Mesenchymal stem cell (in vitro differentiated cells and primary cell): ENCODE measurements at regions not wholly inside any gene's neighbourhood (a gene's known extent, or its start where the extent isn't known, plus 50 kb on each side); places are given as distances from the start of the nearest gene placed in this dataset.

Experiments
- DNase-seq: peaks from one replicate; pipeline ENCODE4 v3.0.0-alpha.2; 2013
- H2AFZ ChIP-seq: one replicate; pipeline ENCODE4 v1.6.1; 2013; ENCODE audit warnings: low read depth, mild to moderate bottlenecking, control low read depth, inconsistent platforms, low read length, moderate library complexity
- H2AK5ac ChIP-seq: 2 replicates; pipeline ENCODE4 v1.6.1; 2013; ENCODE audit warnings: low read length, moderate library complexity, mild to moderate bottlenecking, inconsistent platforms; ENCODE audit not compliant: severe bottlenecking
- H2BK120ac ChIP-seq: one replicate; pipeline ENCODE4 v1.6.1; 2013; ENCODE audit warnings: low read depth, mild to moderate bottlenecking, inconsistent platforms, low read length, moderate library complexity
- H2BK12ac ChIP-seq, 2 experiments: one replicate each; pipeline ENCODE4 v1.6.1; 2013; ENCODE audit warnings: inconsistent platforms in 2 of 2, low read length in 2 of 2, mild to moderate bottlenecking in 2 of 2, moderate library complexity in 2 of 2, control low read depth in 1 of 2
- H2BK15ac ChIP-seq: one replicate; pipeline ENCODE4 v1.6.1; 2013; ENCODE audit warnings: mild to moderate bottlenecking, low read depth, inconsistent platforms; ENCODE audit not compliant: poor library complexity, severe bottlenecking
- H2BK5ac ChIP-seq: 2 replicates; pipeline ENCODE4 v1.6.1; 2013; ENCODE audit warnings: low read depth, mild to moderate bottlenecking, low read length, control low read depth, inconsistent platforms; ENCODE audit not compliant: poor library complexity, severe bottlenecking
- H3K14ac ChIP-seq, 2 experiments: one replicate each; pipeline ENCODE4 v1.6.1; 2013; ENCODE audit warnings: inconsistent platforms in 2 of 2, low read length in 2 of 2, control low read depth in 1 of 2, mild to moderate bottlenecking in 1 of 2, moderate library complexity in 1 of 2
- H3K18ac ChIP-seq, 2 experiments: one replicate each; pipeline ENCODE4 v1.6.1; 2013; ENCODE audit warnings: inconsistent platforms in 2 of 2, low read length in 2 of 2, control low read depth in 1 of 2, low read depth in 1 of 2, mild to moderate bottlenecking in 1 of 2
- H3K23ac ChIP-seq, 2 experiments: one replicate each; pipeline ENCODE4 v1.6.1; 2013; ENCODE audit warnings: inconsistent platforms in 2 of 2, low read length in 2 of 2, mild to moderate bottlenecking in 2 of 2, moderate library complexity in 2 of 2, control low read depth in 1 of 2
- H3K27ac ChIP-seq: 2 replicates; pipeline ENCODE4 v1.5.1; 2013; ENCODE audit warnings: mild to moderate bottlenecking, moderate library complexity, low read length, control low read depth, inconsistent platforms; ENCODE audit not compliant: poor library complexity, severe bottlenecking
- H3K27me3 ChIP-seq, 2 experiments: 2 replicates each; pipeline versions ENCODE4 v1.6.1 to v1.7.0; 2013; ENCODE audit warnings: low read length in 2 of 2, mild to moderate bottlenecking in 2 of 2, moderate library complexity in 2 of 2, control low read depth in 1 of 2, inconsistent platforms in 1 of 2; ENCODE audit not compliant: control insufficient read depth in 1 of 2, insufficient read depth in 1 of 2
- H3K36me3 ChIP-seq, 2 experiments: 2 replicates each; pipeline versions ENCODE4 v1.6.1 to v1.7.0; 2013; ENCODE audit warnings: low read length in 2 of 2, control low read depth in 1 of 2, inconsistent platforms in 1 of 2, low read depth in 1 of 2, mild to moderate bottlenecking in 1 of 2; ENCODE audit not compliant: insufficient read depth in 2 of 2, control insufficient read depth in 1 of 2
- H3K4ac ChIP-seq, 2 experiments: one replicate each; pipeline ENCODE4 v1.6.1; 2013; ENCODE audit warnings: inconsistent platforms in 2 of 2, low read length in 2 of 2, mild to moderate bottlenecking in 2 of 2, moderate library complexity in 2 of 2, control low read depth in 1 of 2, low read depth in 1 of 2
- H3K4me1 ChIP-seq: 2 replicates; pipeline ENCODE4 v1.6.1; 2013; ENCODE audit warnings: low read depth, low read length, control low read depth; ENCODE audit not compliant: control insufficient read depth, insufficient read depth
- H3K4me2 ChIP-seq: 2 replicates; pipeline ENCODE4 v1.6.1; 2013; ENCODE audit warnings: low read length, mild to moderate bottlenecking, inconsistent platforms; ENCODE audit not compliant: poor library complexity, severe bottlenecking
- H3K4me3 ChIP-seq, 2 experiments: 2 replicates each; pipeline versions ENCODE4 v1.5.1 to v1.7.0; 2013; ENCODE audit warnings: low read length in 2 of 2, mild to moderate bottlenecking in 2 of 2, control low read depth in 1 of 2, low read depth in 1 of 2; ENCODE audit not compliant: insufficient read depth in 1 of 2
- H3K79me1 ChIP-seq: replicated peaks from 2 replicates; pipeline ENCODE4 v1.6.1; 2013; ENCODE audit warnings: mild to moderate bottlenecking, control low read depth, low read length, inconsistent platforms; ENCODE audit not compliant: poor library complexity, severe bottlenecking
- H3K9ac ChIP-seq: 2 replicates; pipeline ENCODE4 v1.7.0; 2013; ENCODE audit warnings: mild to moderate bottlenecking, low read length, moderate library complexity
- H3K9me3 ChIP-seq: 2 replicates; pipeline ENCODE4 v1.7.0; 2013; ENCODE audit warnings: mild to moderate bottlenecking, low read length; ENCODE audit not compliant: control insufficient read depth
- H4K8ac ChIP-seq: one replicate; pipeline ENCODE4 v1.6.1; 2013; ENCODE audit warnings: inconsistent platforms, mild to moderate bottlenecking, low read length, moderate library complexity
- H4K91ac ChIP-seq: one replicate; pipeline ENCODE4 v1.6.1; 2013; ENCODE audit warnings: mild to moderate bottlenecking, low read length, inconsistent platforms
- WGBS: methylation state at CpG from one replicate; pipeline ENCODE4 v1.1.7; 2013; ENCODE audit warnings: mixed read lengths; 5-methylcytosine and 5-hydroxymethylcytosine counted together

DNA sequence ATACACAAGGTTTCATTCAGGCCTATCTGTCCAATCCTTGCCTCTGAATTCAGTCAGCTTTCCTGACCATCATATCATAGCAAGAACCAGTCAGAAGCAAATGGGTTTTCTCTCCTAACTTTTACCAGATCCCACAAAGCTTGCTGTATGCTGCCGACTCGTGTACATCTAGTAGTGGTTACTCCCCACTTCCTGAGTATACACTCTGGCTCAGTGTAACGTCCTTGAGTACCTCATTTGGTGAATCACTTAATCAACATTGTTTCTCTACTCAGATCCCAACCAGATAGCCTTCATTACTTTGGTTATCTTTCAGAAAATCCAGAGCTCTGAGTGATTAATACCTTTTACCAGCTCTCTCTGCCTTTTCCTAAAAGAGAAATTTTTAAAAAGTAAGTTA, 728.2 kb downstream of the GALC start:
- Histone ChIP-seq H3K79me1 (no peaks in the 10 kb centered on the region), H3K23ac (no peak overlapping the region), H2AK5ac (no peak overlapping the region), H2AFZ (no peak overlapping the region), H3K36me3 (no peaks in the 10 kb centered on the region), H3K9ac (no peak overlapping the region), H2BK120ac (no peak overlapping the region), H2BK12ac (no peak overlapping the region), H3K14ac (no peak overlapping the region), H4K91ac (no peak overlapping the region), H3K9me3 (peaks cover 3% of the 10 kb centered on the region), H3K4me2 (no peak overlapping the region), H2BK5ac (no peak overlapping the region), H3K4me1 (no peaks in the 10 kb centered on the region), H4K8ac (no peak overlapping the region), H3K18ac (no peak overlapping the region), H3K4ac (no peak overlapping the region), H3K27me3 (no peaks in the 10 kb centered on the region), H2BK15ac (no peak overlapping the region), H3K27ac (no peak overlapping the region), H3K4me3 (no peak overlapping the region)
- DNase-seq: no peak
- 72% methylated on average over 3 of the region's 3 CpGs for WGBS

DNA sequence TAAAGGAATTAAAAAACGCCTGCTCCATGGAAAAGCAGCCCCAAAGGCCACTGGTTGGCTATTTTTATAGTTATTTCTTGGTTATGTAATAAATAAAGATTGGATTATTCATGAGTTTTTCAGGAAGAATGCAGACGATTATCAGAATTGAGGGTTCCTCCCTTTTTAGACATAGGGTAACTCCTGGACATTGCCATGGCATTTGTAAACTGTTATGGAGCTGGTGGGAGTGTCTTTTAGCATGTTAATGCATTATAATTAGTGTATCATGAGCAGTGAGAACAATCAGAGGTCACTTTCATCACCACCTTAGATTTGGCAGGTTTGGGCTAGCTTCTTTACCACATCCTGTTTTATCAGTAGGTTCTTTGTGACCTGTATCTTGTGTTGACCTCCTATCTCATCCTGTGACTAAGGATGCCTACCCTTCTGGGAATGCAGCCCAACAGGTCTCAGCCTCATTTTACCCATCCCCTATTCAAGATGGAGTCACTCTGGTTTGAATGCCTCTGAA, 728.7 kb downstream of the GALC start:
- no peak overlapping the region for H3K9ac ChIP-seq
- H3K79me1 ChIP-seq: no peaks in the 10 kb centered on the region
- H4K91ac ChIP-seq: no peak overlapping the region
- H3K27me3 ChIP-seq: no peaks in the 10 kb centered on the region
- no peak overlapping the region for H3K4me3 ChIP-seq
- WGBS: 83% methylated on average over 2 of the region's 2 CpGs
- no peak overlapping the region for H3K14ac ChIP-seq
- no peak overlapping the region for H2BK120ac ChIP-seq
- DNase-seq: no peak
- no peaks in the 10 kb centered on the region for H3K4me1 ChIP-seq
- no peak overlapping the region for H2BK12ac ChIP-seq
- H3K36me3 ChIP-seq: no peaks in the 10 kb centered on the region
- no peak overlapping the region for H3K18ac ChIP-seq
- H2BK5ac ChIP-seq: no peak overlapping the region
- H2BK15ac ChIP-seq: no peak overlapping the region
- H2AFZ ChIP-seq: no peak overlapping the region
- H3K23ac ChIP-seq: no peak overlapping the region
- peaks cover 2% of the 10 kb centered on the region for H3K9me3 ChIP-seq
- H3K4ac ChIP-seq: no peak overlapping the region
- H2AK5ac ChIP-seq: no peak overlapping the region
- H4K8ac ChIP-seq: no peak overlapping the region
- no peak overlapping the region for H3K27ac ChIP-seq
- no peak overlapping the region for H3K4me2 ChIP-seq

DNA sequence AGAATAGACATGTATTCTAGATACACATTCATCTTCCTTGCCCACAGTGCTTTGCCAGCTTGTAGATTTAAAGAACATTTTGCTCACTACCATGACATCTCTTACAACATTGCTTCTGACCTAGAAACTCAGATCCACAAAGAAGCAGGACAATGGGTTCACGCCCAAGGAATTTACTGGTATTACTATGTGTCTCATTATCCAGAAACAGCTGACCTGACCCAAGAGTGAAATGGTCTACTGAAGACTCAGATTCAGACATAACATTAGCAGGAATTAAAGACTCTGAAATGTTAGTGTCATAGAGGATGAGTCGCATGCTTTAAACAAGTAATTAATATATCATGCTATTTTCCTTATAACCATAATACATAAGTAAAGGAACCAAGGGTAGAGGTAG, 731.4 kb downstream of the GALC start:
- H3K23ac ChIP-seq: no peak overlapping the region
- no peak overlapping the region for H3K4me3 ChIP-seq
- no peak overlapping the region for H3K4ac ChIP-seq
- no peak overlapping the region for H2BK5ac ChIP-seq
- H3K9ac ChIP-seq: no peak overlapping the region
- no peak overlapping the region for H2BK120ac ChIP-seq
- H2BK15ac ChIP-seq: no peak overlapping the region
- H3K9me3 ChIP-seq: no peaks in the 10 kb centered on the region
- H3K27me3 ChIP-seq: no peaks in the 10 kb centered on the region
- H2AFZ ChIP-seq: no peak overlapping the region
- 100% methylated on average over 1 of the region's 2 CpGs for WGBS
- no peak overlapping the region for H3K18ac ChIP-seq
- no peak for DNase-seq
- no peaks in the 10 kb centered on the region for H3K79me1 ChIP-seq
- no peaks in the 10 kb centered on the region for H3K4me1 ChIP-seq
- H3K27ac ChIP-seq: no peak overlapping the region
- H4K91ac ChIP-seq: no peak overlapping the region
- H2BK12ac ChIP-seq: no peak overlapping the region
- H2AK5ac ChIP-seq: no peak overlapping the region
- H3K14ac ChIP-seq: no peak overlapping the region
- no peak overlapping the region for H3K4me2 ChIP-seq
- no peak overlapping the region for H4K8ac ChIP-seq
- H3K36me3 ChIP-seq: no peaks in the 10 kb centered on the region

DNA sequence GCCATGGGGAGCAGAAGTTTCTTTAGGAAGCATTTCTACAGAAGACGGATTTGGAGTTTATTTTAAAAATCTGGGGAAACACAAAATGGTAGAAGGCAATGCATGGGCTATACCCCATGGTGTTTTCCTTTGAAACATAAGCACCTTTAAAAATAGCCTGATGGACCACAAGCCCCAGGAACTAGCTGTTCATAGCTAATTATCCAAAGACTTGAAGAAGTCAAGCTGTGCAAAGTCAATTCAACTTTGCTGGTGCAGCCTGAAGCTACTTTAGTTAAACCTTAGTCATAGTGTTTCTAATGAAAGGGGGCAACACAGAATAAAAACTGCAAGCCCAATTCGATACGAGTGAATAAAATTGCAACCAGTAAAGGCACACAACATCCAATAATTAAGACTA, 732.5 kb downstream of the GALC start:
- no peak overlapping the region for H2AFZ ChIP-seq
- H3K9me3 ChIP-seq: no peaks in the 10 kb centered on the region
- no peaks in the 10 kb centered on the region for H3K4me1 ChIP-seq
- H4K8ac ChIP-seq: no peak overlapping the region
- H2BK15ac ChIP-seq: no peak overlapping the region
- no peak overlapping the region for H2AK5ac ChIP-seq
- no peak overlapping the region for H3K4me3 ChIP-seq
- no peak overlapping the region for H3K27ac ChIP-seq
- no peak overlapping the region for H2BK5ac ChIP-seq
- no peak overlapping the region for H3K14ac ChIP-seq
- H2BK120ac ChIP-seq: no peak overlapping the region
- H3K9ac ChIP-seq: no peak overlapping the region
- no peak for DNase-seq
- no peak overlapping the region for H3K18ac ChIP-seq
- no peaks in the 10 kb centered on the region for H3K27me3 ChIP-seq
- no peaks in the 10 kb centered on the region for H3K79me1 ChIP-seq
- H2BK12ac ChIP-seq: no peak overlapping the region
- WGBS: 62% methylated on average over 3 of the region's 3 CpGs
- no peak overlapping the region for H4K91ac ChIP-seq
- no peak overlapping the region for H3K4me2 ChIP-seq
- no peak overlapping the region for H3K4ac ChIP-seq
- H3K23ac ChIP-seq: no peak overlapping the region
- H3K36me3 ChIP-seq: no peaks in the 10 kb centered on the region
